Mesothelial cell of epicardium (in vitro differentiated cells): ENCODE measurements at regions not wholly inside any gene's neighbourhood (a gene's known extent, or its start where the extent isn't known, plus 50 kb on each side); places are given as distances from the start of the nearest gene placed in this dataset.
A peak's percentile ranks its signal among the peaks of the same experiment; 100 is the strongest.

Experiments used
- DNase-seq, 2 experiments: peaks; one replicate each; pipeline ENCODE4 v3.0.0; 2021; ENCODE audit warnings: low spot score in 2 of 2; ENCODE audit not compliant: unreplicated experiment in 2 of 2
- H3K27ac Mint-ChIP-seq: 2 replicates; pipeline ENCODE4 v1.8.0; 2021; ENCODE audit warnings: mixed read lengths
- H3K27me3 Mint-ChIP-seq: 2 replicates; pipeline ENCODE4 v1.8.0; 2021; ENCODE audit warnings: low read depth, mixed read lengths
- H3K36me3 Mint-ChIP-seq: 2 replicates; pipeline ENCODE4 v1.8.0; 2021; ENCODE audit warnings: mixed read lengths
- H3K4me1 Mint-ChIP-seq: 2 replicates; pipeline ENCODE4 v1.8.0; 2021; ENCODE audit warnings: mixed read lengths
- H3K4me3 Mint-ChIP-seq: 2 replicates; pipeline ENCODE4 v1.8.0; 2021; ENCODE audit warnings: mild to moderate bottlenecking, moderate library complexity, mixed read lengths
- H3K9me3 Mint-ChIP-seq: 2 replicates; pipeline ENCODE4 v1.8.0; 2021; ENCODE audit warnings: mixed read lengths
- CTCF ChIP-seq: fragments of 200-600 bp; sonication (generic); IDR thresholded peaks from one replicate; pipeline ENCODE4 v1.5.0; 2021; ENCODE audit warnings: antibody characterized with exemption; ENCODE audit not compliant: unreplicated experiment

DNA sequence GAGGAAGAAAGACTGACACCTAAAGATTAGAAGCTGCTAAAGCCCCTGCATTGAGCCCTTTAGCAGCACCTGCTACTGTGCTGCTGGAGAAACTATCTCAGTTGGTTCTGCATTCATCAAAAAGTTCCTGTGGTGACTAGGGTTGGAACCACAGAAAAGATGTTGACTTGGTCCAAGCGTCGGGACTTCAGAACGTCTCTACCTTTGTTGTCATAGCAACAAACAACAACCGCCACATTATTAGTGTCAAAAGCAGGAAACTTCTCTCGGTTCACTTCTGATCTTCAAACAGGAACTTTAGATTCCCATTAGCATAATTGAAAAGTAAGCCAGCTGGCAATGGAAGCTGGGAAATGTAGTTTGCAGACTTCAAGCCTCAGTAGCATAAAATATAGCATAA lies 368.0 kb downstream of the SEC23A start:
- Mint-ChIP-seq H3K4me1 (no peaks in the 10 kb centered on the region), H3K27ac (no peak overlapping the region), H3K36me3 (no peaks in the 10 kb centered on the region), H3K27me3 (no peaks in the 10 kb centered on the region), H3K9me3 (peaks cover 11% of the 10 kb centered on the region), H3K4me3 (no peak overlapping the region)
- TF ChIP-seq CTCF = no peak
- DNase-seq = no peak

DNA sequence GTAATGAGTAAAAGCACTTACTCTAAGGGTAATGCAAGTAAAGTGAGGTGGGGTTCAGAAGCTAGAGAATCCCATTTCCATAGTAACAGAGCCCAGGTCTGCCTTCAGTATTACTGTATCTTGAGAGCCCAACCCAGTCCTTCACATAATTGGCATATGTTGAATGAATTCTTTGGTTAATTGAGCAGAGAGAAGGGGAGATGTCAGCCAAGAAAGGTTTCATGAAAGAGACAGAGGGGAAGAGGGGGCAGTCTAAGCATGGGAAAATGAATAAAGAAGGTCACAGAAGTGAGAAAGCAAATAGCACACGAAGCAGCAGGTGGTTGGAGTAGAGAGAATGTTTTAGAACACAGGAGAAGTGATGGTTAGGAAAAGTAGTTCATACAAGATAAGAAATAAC lies 371.1 kb downstream of the SEC23A start:
- no peak for TF ChIP-seq CTCF
- no peak overlapping the region for H3K27ac Mint-ChIP-seq
- H3K36me3 Mint-ChIP-seq = no peaks in the 10 kb centered on the region
- H3K27me3 Mint-ChIP-seq = no peaks in the 10 kb centered on the region
- no peak for DNase-seq
- H3K4me3 Mint-ChIP-seq = no peak overlapping the region
- H3K9me3 Mint-ChIP-seq = peaks cover 11% of the 10 kb centered on the region
- no peaks in the 10 kb centered on the region for H3K4me1 Mint-ChIP-seq

DNA sequence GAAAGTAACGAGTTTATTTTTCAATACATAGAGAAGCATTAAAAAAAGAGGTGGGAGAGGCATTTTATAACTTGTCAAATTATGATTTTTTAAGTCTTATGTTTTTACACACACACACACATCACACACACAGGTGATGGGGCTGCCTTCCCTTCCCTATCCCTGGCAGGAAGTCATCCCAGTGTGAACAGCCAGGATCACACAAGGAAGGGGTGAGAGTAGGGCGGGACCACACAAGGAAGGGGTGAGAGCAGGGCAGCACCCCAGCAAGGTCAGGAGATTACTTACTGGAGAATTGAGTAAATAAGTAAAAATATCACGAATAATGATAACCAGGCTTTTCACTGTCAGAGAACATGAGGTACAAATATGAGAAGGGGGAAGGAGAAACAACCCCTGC lies 372.6 kb downstream of the SEC23A start:
- H3K27me3 Mint-ChIP-seq = no peaks in the 10 kb centered on the region
- DNase-seq = no peak
- no peak overlapping the region for H3K4me3 Mint-ChIP-seq
- H3K4me1 Mint-ChIP-seq = no peaks in the 10 kb centered on the region
- peaks cover 11% of the 10 kb centered on the region for H3K9me3 Mint-ChIP-seq
- no peak for TF ChIP-seq CTCF
- no peak overlapping the region for H3K27ac Mint-ChIP-seq
- H3K36me3 Mint-ChIP-seq = no peaks in the 10 kb centered on the region

DNA sequence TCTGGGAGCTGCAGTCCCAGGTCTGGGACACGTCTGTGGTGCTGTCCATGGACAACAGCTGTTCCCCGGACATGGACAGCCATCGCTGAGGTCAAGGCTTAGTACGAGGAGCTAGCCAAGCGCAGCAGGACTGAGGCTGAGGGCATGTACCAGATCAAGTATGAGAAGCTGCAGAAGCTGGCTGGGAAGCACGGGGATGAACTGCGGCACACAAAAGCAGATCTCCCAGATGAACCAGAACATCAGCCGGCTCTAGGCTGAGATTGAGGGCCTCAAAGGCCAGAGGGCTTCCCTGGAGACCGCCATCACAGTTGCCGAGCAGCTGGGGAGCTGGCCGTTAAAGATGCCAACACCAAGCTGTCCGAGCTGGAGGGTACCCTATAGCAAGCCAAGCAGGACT lies 375.3 kb downstream of the SEC23A start:
- no peak for DNase-seq
- no peak overlapping the region for H3K4me3 Mint-ChIP-seq
- no peaks in the 10 kb centered on the region for H3K9me3 Mint-ChIP-seq
- TF ChIP-seq CTCF = no peak
- no peak overlapping the region for H3K27ac Mint-ChIP-seq
- no peaks in the 10 kb centered on the region for H3K27me3 Mint-ChIP-seq
- no peaks in the 10 kb centered on the region for H3K36me3 Mint-ChIP-seq
- peaks cover 11% of the 10 kb centered on the region for H3K4me1 Mint-ChIP-seq

DNA sequence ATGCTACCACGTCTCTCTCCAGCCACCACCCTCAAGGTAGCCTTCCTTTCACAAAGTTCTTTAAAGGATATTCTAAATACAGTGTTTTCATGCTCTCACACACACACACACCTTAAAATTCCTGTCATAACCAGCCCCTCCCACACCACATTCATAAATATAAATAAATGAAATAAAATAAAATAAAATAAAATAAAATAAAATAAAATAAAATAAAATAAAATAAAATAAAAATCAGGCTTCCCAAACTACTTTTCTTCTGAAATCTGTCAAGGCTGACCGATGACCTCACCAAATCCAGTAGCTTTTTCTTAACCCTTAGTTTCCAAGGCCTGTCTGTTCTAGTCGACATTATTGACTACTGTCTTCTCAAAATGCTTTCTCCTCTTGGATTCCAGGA lies 378.4 kb downstream of the SEC23A start:
- no peak for DNase-seq
- Mint-ChIP-seq H3K4me3 (no peak overlapping the region), H3K4me1 (peaks cover 13% of the 10 kb centered on the region), H3K27me3 (no peaks in the 10 kb centered on the region), H3K27ac (peak overlapping the region; percentile 67), H3K36me3 (no peaks in the 10 kb centered on the region), H3K9me3 (no peaks in the 10 kb centered on the region)
- no peak for TF ChIP-seq CTCF

GRCh38 chr14:38723959-38724358 lies 379.1 kb downstream of the SEC23A start:
- TF ChIP-seq CTCF = no peak
- Mint-ChIP-seq H3K4me3 (no peak overlapping the region), H3K9me3 (no peaks in the 10 kb centered on the region), H3K27ac (no peak overlapping the region), H3K36me3 (no peaks in the 10 kb centered on the region), H3K27me3 (no peaks in the 10 kb centered on the region), H3K4me1 (peaks cover 13% of the 10 kb centered on the region)
- DNase-seq = no peak
